Neuron (in vitro differentiated cells): ENCODE measurements at regions not wholly inside any gene's neighbourhood (a gene's known extent, or its start where the extent isn't known, plus 50 kb on each side); places are given as distances from the start of the nearest gene placed in this dataset.

Experiments
- H2AFZ ChIP-seq: one replicate; pipeline ENCODE4 v1.6.1; 2013; ENCODE audit warnings: low read depth, mild to moderate bottlenecking, inconsistent platforms, low read length, moderate library complexity
- H3K27me3 ChIP-seq: one replicate; pipeline ENCODE4 v1.6.1; 2013; ENCODE audit warnings: low read length; ENCODE audit not compliant: insufficient read depth
- H3K36me3 ChIP-seq: one replicate; pipeline ENCODE4 v1.6.1; 2013; ENCODE audit warnings: low read length; ENCODE audit not compliant: insufficient read depth
- H3K4me1 ChIP-seq: one replicate; pipeline ENCODE4 v1.6.1; 2013; ENCODE audit warnings: low read length; ENCODE audit not compliant: insufficient read depth
- H3K4me3 ChIP-seq: 2 replicates; pipeline ENCODE4 v1.5.1; 2013; ENCODE audit warnings: mild to moderate bottlenecking, low read length, moderate library complexity
- H3K9me3 ChIP-seq: one replicate; pipeline ENCODE4 v1.6.1; 2013; ENCODE audit warnings: low read length

- H3K27me3 ChIP-seq = no peaks in the 10 kb centered on the region
- peaks cover 18% of the 10 kb centered on the region for H3K4me1 ChIP-seq
- no peak overlapping the region for H3K4me3 ChIP-seq
- no peaks in the 10 kb centered on the region for H3K9me3 ChIP-seq
- H3K36me3 ChIP-seq = no peaks in the 10 kb centered on the region
- H2AFZ ChIP-seq = no peak overlapping the region
These were observed 278.4 kb upstream of the ZC3H12C start for GRCh38 chr11:109814824-109815223.

GRCh38 chr11:109815500-109816150, 277.6 kb upstream of the ZC3H12C start:
- Histone ChIP-seq H3K4me1 (peaks cover 18% of the 10 kb centered on the region), H3K36me3 (no peaks in the 10 kb centered on the region), H3K4me3 (no peak overlapping the region), H3K9me3 (no peaks in the 10 kb centered on the region), H2AFZ (no peak overlapping the region), H3K27me3 (no peaks in the 10 kb centered on the region)

GRCh38 chr11:109818290-109818689, 274.9 kb upstream of the ZC3H12C start:
- H2AFZ ChIP-seq = no peak overlapping the region
- peaks cover 18% of the 10 kb centered on the region for H3K4me1 ChIP-seq
- H3K9me3 ChIP-seq = no peaks in the 10 kb centered on the region
- H3K36me3 ChIP-seq = no peaks in the 10 kb centered on the region
- H3K27me3 ChIP-seq = no peaks in the 10 kb centered on the region
- no peak overlapping the region for H3K4me3 ChIP-seq

- no peak overlapping the region for H2AFZ ChIP-seq
- no peaks in the 10 kb centered on the region for H3K27me3 ChIP-seq
- H3K36me3 ChIP-seq = no peaks in the 10 kb centered on the region
- H3K4me1 ChIP-seq = peaks cover 16% of the 10 kb centered on the region
- no peak overlapping the region for H3K4me3 ChIP-seq
- no peaks in the 10 kb centered on the region for H3K9me3 ChIP-seq
These were observed 273.8 kb upstream of the ZC3H12C start for GRCh38 chr11:109819410-109819809.

GRCh38 chr11:109821511-109821910, 271.7 kb upstream of the ZC3H12C start:
- Histone ChIP-seq H3K36me3 (no peaks in the 10 kb centered on the region), H3K9me3 (no peaks in the 10 kb centered on the region), H3K4me1 (no peaks in the 10 kb centered on the region), H3K4me3 (no peak overlapping the region), H2AFZ (no peak overlapping the region), H3K27me3 (no peaks in the 10 kb centered on the region)

GRCh38 chr11:109822436-109823102, 270.6 kb upstream of the ZC3H12C start:
- Histone ChIP-seq H2AFZ (no peak overlapping the region), H3K36me3 (no peaks in the 10 kb centered on the region), H3K4me3 (no peak overlapping the region)

GRCh38 chr11:109828387-109828786, 264.8 kb upstream of the ZC3H12C start:
- no peaks in the 10 kb centered on the region for H3K36me3 ChIP-seq
- H3K27me3 ChIP-seq = no peaks in the 10 kb centered on the region
- no peak overlapping the region for H3K4me3 ChIP-seq
- H3K4me1 ChIP-seq = no peaks in the 10 kb centered on the region
- no peaks in the 10 kb centered on the region for H3K9me3 ChIP-seq
- H2AFZ ChIP-seq = no peak overlapping the region

More at GRCh38 chr11:109822436-109823102, 270.6 kb upstream of the ZC3H12C start:
- no peaks in the 10 kb centered on the region for H3K4me1 ChIP-seq
- H3K9me3 ChIP-seq = no peaks in the 10 kb centered on the region
- no peaks in the 10 kb centered on the region for H3K27me3 ChIP-seq

GRCh38 chr11:109838026-109838425, 255.2 kb upstream of the ZC3H12C start:
- Histone ChIP-seq H3K4me3 (no peak overlapping the region), H2AFZ (no peak overlapping the region), H3K9me3 (no peaks in the 10 kb centered on the region), H3K36me3 (no peaks in the 10 kb centered on the region), H3K4me1 (no peaks in the 10 kb centered on the region), H3K27me3 (no peaks in the 10 kb centered on the region)

GRCh38 chr11:109845437-109845836, 247.8 kb upstream of the ZC3H12C start:
- no peaks in the 10 kb centered on the region for H3K9me3 ChIP-seq
- no peak overlapping the region for H3K4me3 ChIP-seq
- H2AFZ ChIP-seq = no peak overlapping the region
- no peaks in the 10 kb centered on the region for H3K36me3 ChIP-seq
- peaks cover 4% of the 10 kb centered on the region for H3K4me1 ChIP-seq
- no peaks in the 10 kb centered on the region for H3K27me3 ChIP-seq

- H2AFZ ChIP-seq = no peak overlapping the region
- H3K9me3 ChIP-seq = no peaks in the 10 kb centered on the region
- H3K36me3 ChIP-seq = no peaks in the 10 kb centered on the region
- peaks cover 4% of the 10 kb centered on the region for H3K4me1 ChIP-seq
- H3K4me3 ChIP-seq = no peak overlapping the region
- H3K27me3 ChIP-seq = no peaks in the 10 kb centered on the region
These were observed 245.6 kb upstream of the ZC3H12C start for GRCh38 chr11:109847621-109848020.

- no peak overlapping the region for H2AFZ ChIP-seq
- H3K36me3 ChIP-seq = no peaks in the 10 kb centered on the region
These were observed 244.1 kb upstream of the ZC3H12C start for GRCh38 chr11:109849051-109849450.

GRCh38 chr11:109849946-109850345, 243.2 kb upstream of the ZC3H12C start:
- no peaks in the 10 kb centered on the region for H3K27me3 ChIP-seq
- no peaks in the 10 kb centered on the region for H3K36me3 ChIP-seq
- H3K4me1 ChIP-seq = peaks cover 4% of the 10 kb centered on the region
- H3K4me3 ChIP-seq = no peak overlapping the region
- H2AFZ ChIP-seq = no peak overlapping the region
- H3K9me3 ChIP-seq = no peaks in the 10 kb centered on the region

More at GRCh38 chr11:109849051-109849450, 244.1 kb upstream of the ZC3H12C start:
- Histone ChIP-seq H3K9me3 (no peaks in the 10 kb centered on the region), H3K4me1 (peaks cover 4% of the 10 kb centered on the region), H3K27me3 (no peaks in the 10 kb centered on the region), H3K4me3 (no peak overlapping the region)

- Histone ChIP-seq H3K4me1 (peaks cover 4% of the 10 kb centered on the region), H3K36me3 (no peaks in the 10 kb centered on the region), H3K27me3 (no peaks in the 10 kb centered on the region), H2AFZ (no peak overlapping the region), H3K4me3 (no peak overlapping the region), H3K9me3 (no peaks in the 10 kb centered on the region)
These were observed 241.3 kb upstream of the ZC3H12C start for GRCh38 chr11:109851780-109852390.
